Eye (tissue), 1 donor: ENCODE measurements at regions not wholly inside any gene's neighbourhood (a gene's known extent, or its start where the extent isn't known, plus 50 kb on each side); places are given as distances from the start of the nearest gene placed in this dataset.
"Not testable (repeated sequence)": the region's sequence is repeated elsewhere in the genome, so short reads cannot be mapped to it uniquely, and the experiment has no call there.

Experiments used
- DNase-seq: peaks from one replicate; pipeline ENCODE4 v3.0.0-alpha.2; 2015

GRCh38 chr2:183935005-183935404 lies 663.3 kb upstream of the ZNF804A start:
- DNase-seq, result no peak

- no peak for DNase-seq
These were observed 661.1 kb upstream of the ZNF804A start for GRCh38 chr2:183937220-183937619.

- no peak for DNase-seq
These were observed 652.1 kb upstream of the ZNF804A start for GRCh38 chr2:183946193-183946592.

GRCh38 chr2:183948861-183949260 lies 649.5 kb upstream of the ZNF804A start:
- no peak for DNase-seq

- DNase-seq, result no peak
These were observed 647.7 kb upstream of the ZNF804A start for GRCh38 chr2:183950673-183951072.

- no peak for DNase-seq
These were observed 646.7 kb upstream of the ZNF804A start for GRCh38 chr2:183951630-183952029.

- no peak for DNase-seq
These were observed 645.6 kb upstream of the ZNF804A start for GRCh38 chr2:183952741-183953140.

GRCh38 chr2:183963609-183964008 lies 634.7 kb upstream of the ZNF804A start:
- no peak for DNase-seq

GRCh38 chr2:183964565-183964964 lies 633.8 kb upstream of the ZNF804A start:
- no peak for DNase-seq

- no peak for DNase-seq
These were observed 630.6 kb upstream of the ZNF804A start for GRCh38 chr2:183967756-183968155.

GRCh38 chr2:183975676-183976075 lies 622.7 kb upstream of the ZNF804A start:
- not testable (repeated sequence) for DNase-seq

GRCh38 chr2:183984871-183985270 lies 613.5 kb upstream of the ZNF804A start:
- DNase-seq, result no peak

GRCh38 chr2:183991968-183992367 lies 606.4 kb upstream of the ZNF804A start:
- DNase-seq, result no peak

GRCh38 chr2:183993052-183993451 lies 605.3 kb upstream of the ZNF804A start:
- DNase-seq, result no peak

- DNase-seq, result no peak
These were observed 602.7 kb upstream of the ZNF804A start for GRCh38 chr2:183995632-183996031.

GRCh38 chr2:183996825-183997793 lies 601.2 kb upstream of the ZNF804A start:
- DNase-seq, result peak; percentile 38

GRCh38 chr2:183998041-183998796 lies 600.1 kb upstream of the ZNF804A start:
- DNase-seq, result no peak

- no peak for DNase-seq
These were observed 599.5 kb upstream of the ZNF804A start for GRCh38 chr2:183998797-183999190.

GRCh38 chr2:184004289-184004947 lies 593.9 kb upstream of the ZNF804A start:
- no peak for DNase-seq

- peak; percentile 36 for DNase-seq
These were observed 593.2 kb upstream of the ZNF804A start for GRCh38 chr2:184004948-184005672.

- no peak for DNase-seq
These were observed 591.3 kb upstream of the ZNF804A start for GRCh38 chr2:184006998-184007397.

GRCh38 chr2:184026961-184027360 lies 571.4 kb upstream of the ZNF804A start:
- no peak for DNase-seq

GRCh38 chr2:184030245-184030644 lies 568.1 kb upstream of the ZNF804A start:
- no peak for DNase-seq
